K562 (cell line): ENCODE measurements at regions not wholly inside any gene's neighbourhood (a gene's known extent, or its start where the extent isn't known, plus 50 kb on each side); places are given as distances from the start of the nearest gene placed in this dataset.

Source experiments
- CTBP1 ChIP-seq: fragments of 450-650 bp; IDR thresholded peaks from 2 replicates; pipeline ENCODE4 v1.6.1; 2016; ENCODE audit warnings: borderline replicate concordance
- CTCF ChIP-seq, 3 experiments: IDR thresholded peaks in 2 of 3; conservative IDR thresholded peaks in 1 of 3; 2 replicates each; pipeline ENCODE4 v1.5.1; 2011 to 2012; ENCODE audit warnings: low read length in 3 of 3, mild to moderate bottlenecking in 3 of 3, control low read depth in 2 of 3, improper control_type of control experiment in 1 of 3, inconsistent platforms in 1 of 3, low read depth in 1 of 3, mixed read lengths in 1 of 3, moderate library complexity in 1 of 3; ENCODE audit not compliant: insufficient read depth in 2 of 3
- CXXC5 ChIP-seq: fragments of 250-450 bp; sonication (Bioruptor Pico); IDR thresholded peaks from 2 replicates; pipeline ENCODE4 v1.8.0; 2022; ENCODE audit warnings: inconsistent platforms, mild to moderate bottlenecking, moderate library complexity
- E2F5 ChIP-seq: sonication (generic); formaldehyde crosslinking; IDR thresholded peaks from 2 replicates; pipeline ENCODE4 v1.8.0; 2022; ENCODE audit warnings: mild to moderate bottlenecking, missing genetic modification reagents
- E4F1 ChIP-seq: fragments of 250-450 bp; sonication (Bioruptor Pico); IDR thresholded peaks from 2 replicates; pipeline ENCODE4 v1.5.0; 2021; ENCODE audit warnings: mild to moderate bottlenecking, borderline replicate concordance
- GABPA ChIP-seq: fragments of 200-800 bp; sonication (Bioruptor generic); conservative IDR thresholded peaks from 2 replicates; pipeline ENCODE4 v1.6.1; 2016; ENCODE audit warnings: low read depth, missing genetic modification characterization, missing compliant biosample characterization
- JUN ChIP-seq, 2 experiments: sonication (generic) in 1 of 2; formaldehyde crosslinking in 1 of 2; IDR thresholded peaks; 2 replicates each; pipeline versions ENCODE4 v1.6.1 to v1.8.0; 2012 to 2022; ENCODE audit warnings: borderline replicate concordance in 2 of 2, mild to moderate bottlenecking in 2 of 2, improper control_type of control experiment in 1 of 2, low read depth in 1 of 2, low read length in 1 of 2, missing genetic modification reagents in 1 of 2
- KAT8 ChIP-seq: fragments of 450-650 bp; IDR thresholded peaks from 2 replicates; pipeline ENCODE4 v1.6.1; 2016; ENCODE audit warnings: low read depth, mild to moderate bottlenecking
- NR0B1 ChIP-seq: fragments of 450-650 bp; IDR thresholded peaks from one replicate; pipeline ENCODE4 v1.6.1; 2018; ENCODE audit warnings: mild to moderate bottlenecking, moderate library complexity; ENCODE audit not compliant: partially characterized antibody
- POLR2A ChIP-seq: fragments of 450-650 bp; conservative IDR thresholded peaks from 2 replicates; pipeline ENCODE4 v1.6.1; 2016
- SAFB2 ChIP-seq: fragments of 200-400 bp; formaldehyde crosslinking; IDR thresholded peaks from 2 replicates; pipeline ENCODE4 v1.6.1; 2018; ENCODE audit warnings: borderline replicate concordance, low read length, low read depth, moderate library complexity; ENCODE audit not compliant: severe bottlenecking
- TEAD4 ChIP-seq, 2 experiments: sonication (generic) in 1 of 2; formaldehyde crosslinking in 1 of 2; IDR thresholded peaks; 2 replicates each; pipeline versions ENCODE4 v1.6.1 to v1.8.0; 2012 to 2022; ENCODE audit warnings: borderline replicate concordance in 1 of 2, inconsistent platforms in 1 of 2, low read length in 1 of 2, mild to moderate bottlenecking in 1 of 2, missing genetic modification reagents in 1 of 2
- ZFX ChIP-seq: sonication (generic); formaldehyde crosslinking; IDR thresholded peaks from 2 replicates; pipeline ENCODE4 v1.8.0; 2022; ENCODE audit warnings: mild to moderate bottlenecking, missing genetic modification reagents, moderate library complexity
- ZNF140 ChIP-seq: fragments of 250-450 bp; sonication (Bioruptor Pico); IDR thresholded peaks from 2 replicates; pipeline ENCODE4 v1.8.0; 2021; ENCODE audit warnings: moderate library complexity, mild to moderate bottlenecking, inconsistent platforms

GRCh38 chr14:66140963-66141362 is 345.2 kb upstream of the CCDC196 start:
- TF ChIP-seq E2F5 (CRISPR knock-in tag) (no peak), E4F1 (CRISPR knock-in tag) (no peak), CXXC5 (CRISPR knock-in tag) (no peak), GABPA (tag) (no peak), NR0B1 (no peak), CTBP1 (no peak), CTCF (IDR thresholded peaks at IDR 0.05 in 2 of 3, conservative IDR thresholded peaks at IDR 0.05 in 1 of 3; ENCODE audit: insufficient read depth in 2 of 3, low read depth in 1 of 3, low read length in 3 of 3) (no peak), TEAD4 (IDR thresholded peaks at IDR 0.05; ENCODE audit: low read length) (no peak), TEAD4 (CRISPR knock-in tag; IDR thresholded peaks at IDR 0.05; ENCODE audit: borderline replicate concordance) (no peak), JUN (IDR thresholded peaks at IDR 0.05; ENCODE audit: borderline replicate concordance, low read depth, low read length) (no peak), JUN (CRISPR knock-in tag; IDR thresholded peaks at IDR 0.05; ENCODE audit: borderline replicate concordance) (no peak), ZNF140 (no peak), KAT8 (no peak), SAFB2 (no peak), ZFX (CRISPR knock-in tag) (no peak), POLR2A (no peak)
